GM19455 (cell line): ENCODE measurements at regions not wholly inside any gene's neighbourhood (a gene's known extent, or its start where the extent isn't known, plus 50 kb on each side); places are given as distances from the start of the nearest gene placed in this dataset.
A peak's percentile ranks its signal among the peaks of the same experiment; 100 is the strongest.
"Not testable (repeated sequence)": the region's sequence is repeated elsewhere in the genome, so short reads cannot be mapped to it uniquely, and the experiment has no call there.

ENCODE experiments used
- ATAC-seq: cut with Tn5 transposase; IDR thresholded peaks from one replicate; pipeline ENCODE4 v1.9.1; 2021; ENCODE audit not compliant: unreplicated experiment

GRCh38 chr4:119437515-119437914 is 115.6 kb upstream of the FABP2 start:
- not testable (repeated sequence) for ATAC-seq

- not testable (repeated sequence) for ATAC-seq
Observed at GRCh38 chr4:119408561-119409224, 86.8 kb upstream of the FABP2 start.

DNA sequence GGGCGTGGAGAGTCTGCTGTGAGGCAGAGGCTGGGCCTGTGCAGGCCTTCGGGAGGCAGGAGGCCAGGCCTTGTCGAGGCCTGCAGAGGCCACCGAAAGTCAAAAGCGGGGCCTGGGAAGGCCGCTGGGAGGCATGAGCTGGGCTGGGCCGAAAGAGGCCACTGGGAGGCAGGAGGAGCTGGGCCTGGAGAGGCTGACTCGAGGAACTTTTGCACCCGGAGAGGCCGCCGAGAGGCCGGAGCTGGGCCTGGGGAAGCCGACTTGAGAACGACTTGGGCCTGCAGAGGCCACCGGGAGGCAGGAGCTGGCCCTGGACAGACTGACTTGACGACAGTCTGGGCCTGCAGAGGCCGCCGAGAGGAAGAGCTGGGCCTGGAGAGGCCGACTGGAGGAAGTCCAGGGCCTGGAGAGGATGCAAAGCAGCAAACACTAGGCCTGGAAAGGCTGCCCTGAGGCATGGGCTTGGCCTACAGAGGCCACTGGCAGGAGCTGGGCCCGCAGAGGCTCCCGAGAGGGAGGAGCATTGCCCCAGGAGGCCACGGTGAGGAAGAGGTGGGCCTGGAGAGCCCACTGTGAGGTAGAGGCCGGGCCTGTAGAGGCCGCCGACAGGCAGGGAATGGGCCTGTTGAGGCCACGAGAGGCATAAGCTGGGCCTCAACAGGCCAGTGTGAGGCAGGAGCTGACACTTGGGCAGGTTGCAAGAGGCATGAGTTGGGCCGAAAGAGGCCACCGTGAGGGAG is 85.0 kb upstream of the FABP2 start:
- not testable (repeated sequence) for ATAC-seq

DNA sequence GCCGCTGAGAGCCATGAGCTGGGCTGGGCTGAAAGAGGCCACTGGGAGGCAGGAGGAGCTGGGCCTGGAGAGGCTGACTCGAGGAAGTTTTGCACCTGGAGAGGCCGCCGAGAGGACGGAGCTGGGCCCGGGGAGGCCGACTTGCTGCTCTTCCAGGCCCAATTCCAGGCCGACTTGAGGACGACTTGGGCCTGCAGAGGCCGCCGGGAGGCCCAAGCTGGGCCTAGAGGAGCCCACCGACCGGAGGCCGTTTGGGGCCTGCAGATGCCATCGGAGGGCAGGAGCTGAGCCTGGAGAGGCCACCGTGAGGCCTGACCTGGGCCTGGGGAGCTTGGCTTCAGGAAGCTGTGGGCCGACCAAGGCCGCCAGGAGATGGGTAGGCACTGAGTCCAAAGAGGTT is 84.1 kb upstream of the FABP2 start:
- ATAC-seq, result not testable (repeated sequence)

DNA sequence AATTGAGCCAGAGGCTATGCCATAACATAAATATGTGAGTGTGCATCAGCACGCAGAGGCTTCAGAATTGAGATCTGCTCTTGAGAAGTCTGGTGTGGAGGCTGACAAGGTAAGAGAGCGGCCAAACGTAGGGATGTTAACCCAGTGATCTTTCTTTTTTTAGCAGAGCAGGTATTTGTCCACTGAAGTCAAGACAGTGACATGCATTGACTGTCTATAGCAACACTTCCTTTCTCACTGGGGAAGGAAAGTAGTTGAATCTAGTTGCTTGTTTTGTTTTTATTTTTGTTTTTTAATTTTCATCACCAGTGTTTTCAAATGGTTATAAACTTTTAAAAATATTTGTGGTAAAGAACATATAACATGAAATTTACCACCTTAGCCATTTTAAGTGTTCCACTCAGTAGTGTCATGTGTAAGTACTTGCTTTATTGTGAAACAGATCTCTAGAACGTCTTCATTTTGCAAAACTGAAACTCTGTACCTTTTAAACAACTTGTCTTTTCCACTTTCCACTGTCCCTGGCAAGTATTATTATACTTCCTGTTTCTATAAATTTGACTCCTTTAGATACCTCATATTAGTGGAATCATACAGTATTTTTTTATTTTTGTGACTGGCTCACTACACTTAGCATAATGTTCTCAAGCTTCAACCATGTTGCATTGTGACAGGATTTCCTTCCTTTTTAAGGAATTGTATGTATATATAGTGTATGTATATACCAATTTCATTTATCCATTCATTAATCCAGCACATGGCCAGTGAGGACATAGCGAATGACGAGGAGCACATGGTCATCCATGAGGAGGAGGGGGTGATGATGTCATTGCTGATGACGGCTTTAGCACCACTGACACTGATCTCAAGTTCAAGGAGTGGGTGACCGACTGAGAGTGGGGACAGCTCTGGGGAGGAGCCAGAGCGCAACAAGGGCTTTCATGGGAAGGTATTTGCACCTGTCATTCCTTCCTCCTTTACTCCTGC is 80.7 kb upstream of the FABP2 start:
- peak; percentile 92 for ATAC-seq

GRCh38 chr4:119395701-119396100 is 73.8 kb upstream of the FABP2 start:
- ATAC-seq, result not testable (repeated sequence)

- no peak for ATAC-seq
Observed at GRCh38 chr4:119394826-119395225, 72.9 kb upstream of the FABP2 start.

DNA sequence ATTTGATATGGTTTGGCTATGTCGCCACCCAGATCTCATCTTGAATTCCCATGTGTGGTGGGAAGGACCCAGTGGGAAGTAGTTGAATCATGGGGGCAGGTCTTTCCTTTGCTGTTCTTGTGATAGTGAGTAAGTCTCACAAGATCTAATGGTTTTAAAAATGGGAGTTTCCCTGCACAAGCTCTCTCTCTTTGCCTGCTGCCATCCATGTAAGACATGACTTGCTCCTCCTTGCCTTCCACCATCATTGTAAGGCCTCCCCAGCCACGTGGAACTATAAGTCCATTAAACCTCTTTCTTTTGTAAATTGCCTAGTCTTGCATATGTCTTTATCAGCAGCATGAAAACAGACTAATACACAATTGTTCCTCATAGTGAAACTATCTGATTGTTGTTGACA is 66.9 kb upstream of the FABP2 start:
- not testable (repeated sequence) for ATAC-seq

DNA sequence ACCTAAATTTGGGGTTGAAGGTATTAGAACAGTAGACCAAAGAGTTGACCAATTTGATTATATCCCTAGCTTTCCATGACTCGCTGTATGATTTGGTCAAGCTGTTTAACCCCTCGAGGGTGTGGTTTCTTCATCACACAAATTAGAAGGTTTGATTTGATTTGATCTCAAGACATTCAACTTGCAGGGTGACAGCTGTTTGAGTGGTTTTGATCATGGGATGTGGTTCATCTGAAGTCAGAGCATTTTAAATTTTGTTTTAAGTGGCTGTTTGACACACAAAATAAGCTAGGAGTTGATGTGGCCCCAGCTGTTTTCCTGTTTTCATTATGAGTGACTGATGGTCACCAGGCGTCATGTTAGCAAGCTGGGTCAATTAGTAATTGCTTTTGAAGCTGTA is 52.7 kb upstream of the FABP2 start:
- not testable (repeated sequence) for ATAC-seq

- ATAC-seq, result not testable (repeated sequence)
Observed at GRCh38 chr4:119372316-119373062, 50.6 kb upstream of the FABP2 start.
